ENCODE measurements at regions not wholly inside any gene's neighbourhood (a gene's known extent, or its start where the extent isn't known, plus 50 kb on each side); places are given as distances from the start of the nearest gene placed in this dataset.

DNA sequence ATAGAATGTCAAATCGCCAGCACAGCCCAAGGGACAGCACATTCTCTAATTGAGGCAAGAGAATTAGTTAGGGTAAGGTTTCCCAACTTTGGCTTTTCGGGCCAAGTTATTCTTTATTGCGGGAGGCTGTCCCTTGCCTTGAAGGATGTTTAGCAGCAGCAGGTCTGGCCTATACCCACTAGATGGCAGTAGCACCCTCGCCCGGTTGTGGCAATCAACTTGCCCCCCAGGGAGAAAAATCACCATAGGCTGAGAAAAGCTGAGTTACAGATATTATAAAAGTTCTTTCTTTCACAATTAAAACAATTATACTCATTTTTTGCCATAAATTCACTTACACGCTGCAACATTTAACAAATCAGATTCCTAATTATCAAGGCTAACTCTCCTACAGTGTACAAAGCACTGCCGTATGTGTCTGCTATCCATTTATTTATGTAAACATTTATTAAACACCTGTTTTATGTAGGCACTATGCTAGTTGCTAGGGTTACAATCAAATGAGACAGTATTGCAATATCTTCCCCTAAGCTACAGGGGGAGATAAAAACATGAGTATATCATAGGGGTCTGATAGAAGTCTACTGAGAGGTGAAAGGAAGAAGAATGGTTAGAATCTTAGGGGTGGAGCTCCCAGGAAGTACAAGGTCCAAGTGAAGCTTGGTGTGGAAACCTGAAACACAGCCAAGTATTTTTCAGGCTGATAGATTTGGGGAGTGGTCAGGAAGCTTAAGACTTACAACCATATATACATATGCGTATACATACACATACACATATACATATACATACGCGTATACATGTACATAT, 452.3 kb downstream of the RAB38 start:
- TF ChIP-seq GATA3 (IDR thresholded peaks at IDR 0.05; ENCODE audit: low read depth, low read length) (no peak), GATA2 (IDR thresholded peaks at IDR 0.05; ENCODE audit: low read depth, low read length) (no peak)

DNA sequence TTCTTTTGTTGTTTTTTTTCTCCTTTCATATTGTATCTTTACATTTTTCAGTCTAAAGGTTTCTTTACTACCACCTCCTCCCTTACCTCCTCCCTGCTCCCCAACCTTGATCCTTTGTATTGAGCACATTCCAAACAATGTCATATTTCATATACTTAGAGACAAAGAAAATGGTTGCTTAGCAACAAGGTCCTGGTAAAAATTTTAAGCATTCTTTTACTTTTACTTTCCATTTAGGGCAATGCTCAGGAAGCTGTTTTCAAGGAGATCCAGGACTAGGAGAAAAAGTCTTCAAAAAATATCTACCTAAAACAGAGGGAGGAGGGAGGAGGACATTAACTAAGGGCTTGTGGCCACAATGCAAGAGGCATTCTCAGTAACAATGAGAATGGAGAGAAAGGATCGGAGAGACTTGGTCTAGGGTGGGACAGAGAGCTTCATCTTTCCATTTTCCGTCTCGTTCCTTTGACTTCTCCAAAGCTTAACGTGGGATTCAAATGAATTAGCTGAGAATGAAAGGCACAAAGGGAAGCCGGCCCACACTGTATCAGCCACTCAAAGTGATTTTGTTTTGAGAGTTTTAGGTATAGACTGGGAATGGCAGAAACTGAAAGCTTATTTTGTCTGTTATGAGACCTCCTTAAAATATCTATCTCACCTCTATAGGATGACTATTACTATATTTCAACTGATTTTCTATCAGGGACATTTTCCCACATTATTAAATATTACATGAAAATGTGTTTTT, 455.7 kb downstream of the RAB38 start:
- TF ChIP-seq GATA3 (IDR thresholded peaks at IDR 0.05; ENCODE audit: low read depth, low read length) (no peak), GATA2 (IDR thresholded peaks at IDR 0.05; ENCODE audit: low read depth, low read length) (no peak)

DNA sequence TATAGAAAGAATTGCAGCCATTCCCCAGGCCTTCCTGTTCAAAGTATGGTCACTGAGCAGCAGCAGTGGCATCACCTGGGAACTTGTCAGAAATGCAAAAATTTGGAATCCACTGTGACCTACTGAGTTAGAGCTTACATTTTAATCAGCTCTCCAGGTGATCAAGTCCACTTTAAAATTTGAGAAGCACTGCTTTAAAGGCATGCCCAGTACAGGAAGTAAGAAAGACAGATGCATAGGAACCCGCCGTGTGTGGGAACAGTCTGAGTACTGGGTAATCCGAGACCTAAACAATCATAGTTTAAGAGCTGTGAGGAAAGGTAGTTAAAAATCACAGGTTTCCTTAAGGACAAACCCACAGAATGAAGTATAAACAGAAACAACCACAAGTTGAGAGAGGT, 462.4 kb downstream of the RAB38 start:
- TF ChIP-seq GATA3 (IDR thresholded peaks at IDR 0.05; ENCODE audit: low read depth, low read length), result no peak

- TF ChIP-seq GATA3 (IDR thresholded peaks at IDR 0.05; ENCODE audit: low read depth, low read length), result no peak
- TF ChIP-seq GATA2 (IDR thresholded peaks at IDR 0.05; ENCODE audit: low read depth, low read length), result no peak
Measured at GRCh38 chr11:87712391-87712790, 462.9 kb downstream of the RAB38 start.

DNA sequence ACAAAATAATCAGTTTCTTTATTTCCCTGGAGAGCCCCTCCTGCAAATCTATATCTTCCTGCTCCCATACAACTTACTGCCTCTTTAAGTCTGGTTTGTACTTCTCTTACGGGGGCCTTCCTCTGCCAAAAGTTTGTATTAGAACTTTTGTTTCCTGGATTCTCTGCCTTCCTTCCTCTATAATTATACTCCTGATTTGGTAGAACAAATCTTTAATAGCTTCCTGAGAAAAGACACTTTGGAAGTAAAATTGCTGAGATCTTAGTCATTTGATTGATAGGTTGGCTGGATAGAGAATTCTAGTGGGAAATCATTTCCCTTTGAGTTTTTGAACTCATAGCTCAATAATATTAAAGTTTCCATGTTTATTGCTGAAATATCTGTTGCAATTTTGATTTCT, 499.2 kb downstream of the RAB38 start:
- no peak for TF ChIP-seq GATA3 (IDR thresholded peaks at IDR 0.05; ENCODE audit: low read depth, low read length)
- no peak for TF ChIP-seq GATA2 (IDR thresholded peaks at IDR 0.05; ENCODE audit: low read depth, low read length)

- TF ChIP-seq GATA3 (IDR thresholded peaks at IDR 0.05; ENCODE audit: low read depth, low read length) (no peak), GATA2 (IDR thresholded peaks at IDR 0.05; ENCODE audit: low read depth, low read length) (no peak)
Measured at GRCh38 chr11:87666730-87667129, 508.5 kb downstream of the RAB38 start.

- TF ChIP-seq GATA3 (IDR thresholded peaks at IDR 0.05; ENCODE audit: low read depth, low read length) (no peak), GATA2 (IDR thresholded peaks at IDR 0.05; ENCODE audit: low read depth, low read length) (no peak)
Measured at GRCh38 chr11:87662287-87662686, 513.0 kb downstream of the RAB38 start.

- no peak for TF ChIP-seq GATA3 (IDR thresholded peaks at IDR 0.05; ENCODE audit: low read depth, low read length)
- no peak for TF ChIP-seq GATA2 (IDR thresholded peaks at IDR 0.05; ENCODE audit: low read depth, low read length)
Measured at GRCh38 chr11:87660926-87661660, 514.1 kb downstream of the RAB38 start.

GRCh38 chr11:87659807-87660206, 515.4 kb downstream of the RAB38 start:
- TF ChIP-seq GATA2 (IDR thresholded peaks at IDR 0.05; ENCODE audit: low read depth, low read length) (no peak), GATA3 (IDR thresholded peaks at IDR 0.05; ENCODE audit: low read depth, low read length) (no peak)

GRCh38 chr11:87645626-87646025, 529.6 kb downstream of the RAB38 start:
- TF ChIP-seq GATA2 (IDR thresholded peaks at IDR 0.05; ENCODE audit: low read depth, low read length) (no peak), GATA3 (IDR thresholded peaks at IDR 0.05; ENCODE audit: low read depth, low read length) (no peak)

- no peak for TF ChIP-seq GATA2 (IDR thresholded peaks at IDR 0.05; ENCODE audit: low read depth, low read length)
- no peak for TF ChIP-seq GATA3 (IDR thresholded peaks at IDR 0.05; ENCODE audit: low read depth, low read length)
Measured at GRCh38 chr11:87639753-87640364, 535.4 kb downstream of the RAB38 start.

DNA sequence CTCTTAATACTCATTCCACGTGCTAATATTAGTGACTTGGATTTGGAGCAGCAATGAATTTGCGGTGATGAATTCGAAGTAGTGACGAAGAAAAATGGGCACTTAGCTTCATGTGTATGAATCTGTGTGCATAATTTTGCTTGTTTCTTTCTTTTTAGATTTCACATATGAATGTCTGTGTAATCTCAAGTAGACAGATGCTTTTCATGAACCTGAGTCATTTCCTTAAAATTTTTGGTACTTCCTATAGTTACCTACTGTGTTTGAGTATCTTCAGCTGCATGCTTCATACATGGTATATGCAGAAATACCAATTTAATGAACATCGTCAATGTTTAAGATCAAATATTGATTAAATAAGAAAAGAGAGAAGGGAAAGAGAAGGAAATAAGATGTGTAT, 540.2 kb downstream of the RAB38 start:
- TF ChIP-seq GATA3 (IDR thresholded peaks at IDR 0.05; ENCODE audit: low read depth, low read length) (no peak), GATA2 (IDR thresholded peaks at IDR 0.05; ENCODE audit: low read depth, low read length) (no peak)

DNA sequence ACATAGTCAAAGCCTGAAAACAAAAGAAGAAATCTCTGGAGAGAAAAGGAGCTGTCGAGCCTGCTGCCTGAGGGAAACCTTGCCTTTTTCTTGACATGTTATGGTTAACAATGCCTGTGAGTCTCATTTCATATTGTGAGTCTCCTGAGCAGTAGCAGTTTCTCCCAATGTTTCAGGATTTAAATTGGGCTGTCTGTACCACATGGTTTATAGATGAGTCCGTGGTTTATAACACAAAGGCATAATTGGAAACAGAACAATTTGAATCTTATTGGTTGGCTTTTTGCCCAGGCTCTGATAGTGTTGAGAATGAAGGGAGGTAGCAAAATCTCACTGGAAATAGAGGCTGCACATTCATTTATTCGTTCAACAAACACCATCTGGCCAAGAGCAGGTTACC, 540.9 kb downstream of the RAB38 start:
- TF ChIP-seq GATA3 (IDR thresholded peaks at IDR 0.05; ENCODE audit: low read depth, low read length) (no peak), GATA2 (IDR thresholded peaks at IDR 0.05; ENCODE audit: low read depth, low read length) (no peak)

DNA sequence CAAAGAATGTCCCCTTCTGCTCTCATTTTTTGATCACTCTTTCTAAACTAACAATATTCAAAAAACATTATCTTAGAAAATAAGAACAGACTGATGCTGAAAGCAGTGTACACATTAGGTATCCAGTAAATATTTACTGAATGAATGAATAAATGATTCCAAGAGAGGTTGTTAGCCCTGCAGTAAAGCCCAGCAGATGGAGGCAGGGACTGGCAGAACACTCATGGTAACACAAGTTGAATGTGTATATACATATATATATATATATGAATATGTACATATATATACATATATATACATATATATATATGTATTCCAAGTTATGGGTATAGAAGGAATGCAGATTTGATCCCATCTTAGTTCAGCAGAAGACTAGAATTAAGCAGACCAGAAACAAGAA, 546.3 kb downstream of the RAB38 start:
- no peak for TF ChIP-seq GATA3 (IDR thresholded peaks at IDR 0.05; ENCODE audit: low read depth, low read length)
- TF ChIP-seq GATA2 (IDR thresholded peaks at IDR 0.05; ENCODE audit: low read depth, low read length), result no peak
